GM12878 (cell line): ENCODE measurements at regions not wholly inside any gene's neighbourhood (a gene's known extent, or its start where the extent isn't known, plus 50 kb on each side); places are given as distances from the start of the nearest gene placed in this dataset.

Experiments
- ATAC-seq: fragments of 200-7000 bp; cut with Tn5 transposase; 3 replicates; pipeline ENCODE4 v1.9.1; 2020; ENCODE audit warnings: mild to moderate bottlenecking, moderate library complexity
- BruUV-seq: library from RNA; stranded (reverse); fragments of 400-500 nt; replicated peaks from 2 replicates; lab custom pipeline; 2021; lab: Mats Ljungman, UMichigan
- CTCF ChIA-PET: fragments of 300-600 bp; sonication (Branson Sonifier 250); formaldehyde crosslinking; extraction: SDS; loops from one replicate; lab custom pipeline; 2021; ENCODE audit warnings: inconsistent platforms; lab: Yijun Ruan, JAX
- POLR2A ChIA-PET: fragments of 350-600 bp; formaldehyde crosslinking; extraction: SDS; loops from one replicate; lab custom pipeline; 2021; ENCODE audit warnings: inconsistent platforms; lab: Charles Lee
- RAD21 ChIA-PET: fragments of 300-600 bp; sonication (Branson Sonifier 250); formaldehyde crosslinking; loops from one replicate; lab custom pipeline; 2023; ENCODE audit warnings: antibody characterized with exemption; ENCODE audit not compliant: unreplicated experiment; lab: Charles Lee
- SMC1A ChIA-PET: fragments of 300-600 bp; sonication (Branson Sonifier 250); formaldehyde crosslinking; loops from one replicate; lab custom pipeline; 2023; ENCODE audit not compliant: unreplicated experiment, uncharacterized antibody; lab: Charles Lee
- DNase-seq: peaks from one replicate; pipeline ENCODE4 v3.0.0-alpha.2; 2011; ENCODE audit warnings: low read depth, low spot score
- FAIRE-seq: peaks from 3 replicates; lab custom pipeline; 2011; peaks lifted over from hg19 to GRCh38; lab: Jason Lieb, UNC
- H2AFZ ChIP-seq: 2 replicates; pipeline ENCODE4 v1.6.0; 2011; ENCODE audit warnings: low read depth, low read length, control low read depth; ENCODE audit not compliant: control insufficient read depth
- H3K27ac ChIP-seq: 2 replicates; pipeline ENCODE4 v1.5.1; 2011; ENCODE audit warnings: control low read depth; ENCODE audit not compliant: control insufficient read depth, insufficient read depth
- H3K27me3 ChIP-seq, 2 experiments: replicated peaks in 1 of 2; 2 replicates each; pipeline versions ENCODE4 v1.6.0 to v1.6.1; 2011; ENCODE audit warnings: low read length in 1 of 2; ENCODE audit not compliant: control insufficient read depth in 2 of 2, insufficient read depth in 2 of 2
- H3K36me3 ChIP-seq, 2 experiments: 2 replicates each; pipeline ENCODE4 v1.5.1; 2011; ENCODE audit warnings: low read length in 1 of 2; ENCODE audit not compliant: control insufficient read depth in 2 of 2, insufficient read depth in 2 of 2
- H3K4me1 ChIP-seq: 2 replicates; pipeline ENCODE4 v1.6.1; 2011; ENCODE audit warnings: mild to moderate bottlenecking, low read length, moderate library complexity, mixed read lengths; ENCODE audit not compliant: control insufficient read depth, insufficient read depth
- H3K4me2 ChIP-seq: 2 replicates; pipeline ENCODE4 v1.6.0; 2011; ENCODE audit warnings: control low read depth; ENCODE audit not compliant: control insufficient read depth, insufficient read depth
- H3K4me3 ChIP-seq: fragments of 200-600 bp; sonication (generic); 2 replicates; pipeline ENCODE4 v1.5.1; 2016
- H3K79me2 ChIP-seq: 2 replicates; pipeline ENCODE4 v1.6.0; 2011; ENCODE audit warnings: low read length; ENCODE audit not compliant: control insufficient read depth, insufficient read depth
- H3K9ac ChIP-seq: 2 replicates; pipeline ENCODE4 v1.8.0; 2011; ENCODE audit warnings: low read length, control low read depth, mixed read lengths; ENCODE audit not compliant: control insufficient read depth, insufficient read depth
- H3K9me3 ChIP-seq: replicated peaks from 3 replicates; pipeline ENCODE4 v1.5.1; 2011; ENCODE audit warnings: mild to moderate bottlenecking, low read length; ENCODE audit not compliant: control insufficient read depth, insufficient read depth
- H4K20me1 ChIP-seq: 2 replicates; pipeline ENCODE4 v1.6.0; 2011; ENCODE audit not compliant: control insufficient read depth, insufficient read depth
- CHD4 ChIP-seq: fragments of 200-600 bp; sonication (generic); IDR thresholded peaks from 2 replicates; pipeline ENCODE4 v1.6.1; 2016; ENCODE audit warnings: mild to moderate bottlenecking
- DPF2 ChIP-seq: fragments of 450-650 bp; IDR thresholded peaks from 2 replicates; pipeline ENCODE4 v1.6.1; 2017; ENCODE audit warnings: mild to moderate bottlenecking
- GABPA ChIP-seq: IDR thresholded peaks from 2 replicates; pipeline ENCODE4 v1.6.1; 2014; ENCODE audit warnings: antibody characterized with exemption, low read depth, mild to moderate bottlenecking, inconsistent platforms
- MEF2A ChIP-seq: IDR thresholded peaks from 2 replicates; pipeline ENCODE4 v1.6.1; 2011; ENCODE audit warnings: low read depth, mild to moderate bottlenecking, low read length, moderate library complexity; ENCODE audit not compliant: insufficient read depth
- MTA3 ChIP-seq: IDR thresholded peaks from 2 replicates; pipeline ENCODE4 v1.6.1; 2012; ENCODE audit warnings: low read length, inconsistent platforms, borderline replicate concordance
- MYB ChIP-seq: fragments of 150-350 bp; IDR thresholded peaks from 2 replicates; pipeline ENCODE4 v1.6.1; 2014; ENCODE audit warnings: mild to moderate bottlenecking, low read depth, low read length, borderline replicate concordance
- NR2C1 ChIP-seq: fragments of 450-650 bp; IDR thresholded peaks from 2 replicates; pipeline ENCODE4 v1.6.1; 2017; ENCODE audit warnings: antibody characterized with exemption, mild to moderate bottlenecking, moderate library complexity
- SMC3 ChIP-seq: IDR thresholded peaks from 2 replicates; pipeline ENCODE4 v1.6.1; 2011; ENCODE audit warnings: low read length, improper control_type of control experiment, borderline replicate concordance
- SPI1 ChIP-seq: IDR thresholded peaks from 2 replicates; pipeline ENCODE4 v1.6.1; 2011; ENCODE audit warnings: low read depth, mild to moderate bottlenecking, low read length, moderate library complexity, borderline replicate concordance; ENCODE audit not compliant: insufficient read depth
- WGBS: methylation state at CpG from one replicate; pipeline ENCODE4 v1.1.6; 2016; ENCODE audit warnings: low lambda C conversion rate; ENCODE audit not compliant: insufficient replicate concordance, insufficient coverage; ENCODE audit errors: missing lambda C conversion rate; 5-methylcytosine and 5-hydroxymethylcytosine counted together
- in situ Hi-C: fragments of 300-500 bp; cut with MboI; formaldehyde crosslinking; loops from 9 replicates; pipeline ENCODE4 v1.14.3; 2018; ENCODE audit warnings: mixed read lengths
- intact Hi-C: fragments of 100-400 bp; cut with micrococcal nuclease; formaldehyde crosslinking; loops from one replicate; pipeline ENCODE4 v1.14.2; 2022; ENCODE audit not compliant: unreplicated experiment
- TF ChIP-seq, protein P1 (sequence below): fragments of 450-650 bp; IDR thresholded peaks from 2 replicates; pipeline ENCODE4 v1.6.1; 2016; ENCODE audit warnings: mild to moderate bottlenecking
- TF ChIP-seq, protein P2 (sequence below): fragments of 150-350 bp; IDR thresholded peaks from 2 replicates; pipeline ENCODE4 v1.6.1; 2016; ENCODE audit warnings: low read depth, low read length

DNA sequence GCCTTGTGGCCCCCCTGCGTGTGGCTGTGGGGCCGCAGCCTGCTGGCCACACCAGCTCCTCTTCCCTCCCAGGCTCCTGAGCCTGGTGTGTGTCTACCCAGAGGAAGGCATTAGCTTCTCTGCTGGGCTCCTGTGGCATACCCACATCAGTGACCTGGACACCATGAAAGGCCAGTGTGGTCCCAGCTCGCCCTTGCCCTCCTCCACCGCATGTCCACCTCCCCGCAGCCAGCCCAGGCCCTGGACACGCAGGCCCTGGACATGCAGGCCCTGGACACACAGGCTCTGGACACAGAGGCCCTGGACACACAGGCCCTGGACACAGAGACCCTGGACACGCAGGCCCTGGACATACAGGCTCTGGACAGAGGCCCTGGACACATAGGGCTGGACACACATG lies 153.4 kb upstream of the PPP1R26 start:
- Histone ChIP-seq H4K20me1 (no peaks in the 10 kb centered on the region; the same call in 1 of the 2 replicates), H2AFZ (no peak overlapping the region), H3K27me3 (no peaks in the 10 kb centered on the region; a peak in 1 of 4 replicates), H3K4me2 (no peak overlapping the region), H3K36me3 (no peaks in the 10 kb centered on the region), H3K27ac (no peak overlapping the region), H3K9me3 (no peaks in the 10 kb centered on the region), H3K79me2 (no peaks in the 10 kb centered on the region), H3K4me1 (no peaks in the 10 kb centered on the region), H3K9ac (no peak overlapping the region), H3K4me3 (no peak overlapping the region)
- 25% methylated on average over 7 of the region's 7 CpGs for WGBS
- FAIRE-seq = no peak
- ChIA-PET SMC1A (no interaction called here), RAD21 (no interaction called here), CTCF (no interaction called here), POLR2A (no interaction called here)
- intact Hi-C loops = no loop called here
- no peak for DNase-seq
- ATAC-seq = no peak
- TF ChIP-seq MEF2A (no peak), SMC3 (no peak), SPI1 (no peak), CHD4 (no peak), GABPA (no peak), NR2C1 (no peak), MYB (no peak), DPF2 (no peak), MTA3 (no peak)
- TF ChIP-seq, protein P1, sequence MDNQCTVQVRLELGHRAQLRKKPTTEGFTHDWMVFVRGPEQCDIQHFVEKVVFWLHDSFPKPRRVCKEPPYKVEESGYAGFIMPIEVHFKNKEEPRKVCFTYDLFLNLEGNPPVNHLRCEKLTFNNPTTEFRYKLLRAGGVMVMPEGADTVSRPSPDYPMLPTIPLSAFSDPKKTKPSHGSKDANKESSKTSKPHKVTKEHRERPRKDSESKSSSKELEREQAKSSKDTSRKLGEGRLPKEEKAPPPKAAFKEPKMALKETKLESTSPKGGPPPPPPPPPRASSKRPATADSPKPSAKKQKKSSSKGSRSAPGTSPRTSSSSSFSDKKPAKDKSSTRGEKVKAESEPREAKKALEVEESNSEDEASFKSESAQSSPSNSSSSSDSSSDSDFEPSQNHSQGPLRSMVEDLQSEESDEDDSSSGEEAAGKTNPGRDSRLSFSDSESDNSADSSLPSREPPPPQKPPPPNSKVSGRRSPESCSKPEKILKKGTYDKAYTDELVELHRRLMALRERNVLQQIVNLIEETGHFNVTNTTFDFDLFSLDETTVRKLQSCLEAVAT = no peak
- TF ChIP-seq, protein P2, sequence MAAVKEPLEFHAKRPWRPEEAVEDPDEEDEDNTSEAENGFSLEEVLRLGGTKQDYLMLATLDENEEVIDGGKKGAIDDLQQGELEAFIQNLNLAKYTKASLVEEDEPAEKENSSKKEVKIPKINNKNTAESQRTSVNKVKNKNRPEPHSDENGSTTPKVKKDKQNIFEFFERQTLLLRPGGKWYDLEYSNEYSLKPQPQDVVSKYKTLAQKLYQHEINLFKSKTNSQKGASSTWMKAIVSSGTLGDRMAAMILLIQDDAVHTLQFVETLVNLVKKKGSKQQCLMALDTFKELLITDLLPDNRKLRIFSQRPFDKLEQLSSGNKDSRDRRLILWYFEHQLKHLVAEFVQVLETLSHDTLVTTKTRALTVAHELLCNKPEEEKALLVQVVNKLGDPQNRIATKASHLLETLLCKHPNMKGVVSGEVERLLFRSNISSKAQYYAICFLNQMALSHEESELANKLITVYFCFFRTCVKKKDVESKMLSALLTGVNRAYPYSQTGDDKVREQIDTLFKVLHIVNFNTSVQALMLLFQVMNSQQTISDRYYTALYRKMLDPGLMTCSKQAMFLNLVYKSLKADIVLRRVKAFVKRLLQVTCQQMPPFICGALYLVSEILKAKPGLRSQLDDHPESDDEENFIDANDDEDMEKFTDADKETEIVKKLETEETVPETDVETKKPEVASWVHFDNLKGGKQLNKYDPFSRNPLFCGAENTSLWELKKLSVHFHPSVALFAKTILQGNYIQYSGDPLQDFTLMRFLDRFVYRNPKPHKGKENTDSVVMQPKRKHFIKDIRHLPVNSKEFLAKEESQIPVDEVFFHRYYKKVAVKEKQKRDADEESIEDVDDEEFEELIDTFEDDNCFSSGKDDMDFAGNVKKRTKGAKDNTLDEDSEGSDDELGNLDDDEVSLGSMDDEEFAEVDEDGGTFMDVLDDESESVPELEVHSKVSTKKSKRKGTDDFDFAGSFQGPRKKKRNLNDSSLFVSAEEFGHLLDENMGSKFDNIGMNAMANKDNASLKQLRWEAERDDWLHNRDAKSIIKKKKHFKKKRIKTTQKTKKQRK = no peak
- in situ Hi-C loops = no loop called here
- no TSS peak for BruUV-seq
